NOMO-1 treated with DMSO at 0.1 percent for 48 hours (cell line): ENCODE measurements at regions not wholly inside any gene's neighbourhood (a gene's known extent, or its start where the extent isn't known, plus 50 kb on each side); places are given as distances from the start of the nearest gene placed in this dataset.

ENCODE experiments used
- DNase-seq: peaks from one replicate; lab custom pipeline; 2025; ENCODE audit not compliant: unreplicated experiment; lab: John Stamatoyannopoulos, UW

DNA sequence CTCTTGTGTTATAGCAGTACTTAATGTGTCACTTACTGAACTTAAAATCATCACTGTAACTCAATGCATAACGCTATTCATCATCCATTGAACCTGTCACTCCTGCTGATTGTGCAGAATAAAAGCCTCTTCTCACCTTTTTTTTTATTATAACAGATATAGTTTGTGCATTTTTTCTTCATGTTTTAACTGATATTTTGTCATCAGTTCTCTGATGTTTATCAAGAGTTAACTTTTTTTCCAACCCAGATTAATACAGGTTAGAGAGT, 100.4 kb downstream of the SLIT2 start:
- DNase-seq = no peak

DNA sequence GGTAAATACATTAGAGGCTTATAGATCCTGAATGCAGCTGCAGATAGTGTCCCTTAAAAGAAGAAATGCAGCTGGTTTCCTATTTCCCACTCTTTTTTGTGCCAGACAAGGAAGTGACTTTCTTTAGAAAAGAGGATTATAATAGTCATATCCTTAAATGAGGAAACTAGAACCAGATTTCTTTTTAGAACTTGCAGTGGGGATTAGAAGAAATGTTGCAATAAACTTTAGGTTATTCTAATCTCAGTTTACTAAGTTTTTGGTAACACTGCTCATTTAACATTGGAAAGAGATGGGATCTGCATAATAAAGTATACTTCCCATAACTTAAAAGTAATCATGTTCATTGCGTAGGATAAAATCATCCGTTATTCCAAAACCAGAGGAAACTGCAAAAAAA, 101.9 kb downstream of the SLIT2 start:
- no peak for DNase-seq

DNA sequence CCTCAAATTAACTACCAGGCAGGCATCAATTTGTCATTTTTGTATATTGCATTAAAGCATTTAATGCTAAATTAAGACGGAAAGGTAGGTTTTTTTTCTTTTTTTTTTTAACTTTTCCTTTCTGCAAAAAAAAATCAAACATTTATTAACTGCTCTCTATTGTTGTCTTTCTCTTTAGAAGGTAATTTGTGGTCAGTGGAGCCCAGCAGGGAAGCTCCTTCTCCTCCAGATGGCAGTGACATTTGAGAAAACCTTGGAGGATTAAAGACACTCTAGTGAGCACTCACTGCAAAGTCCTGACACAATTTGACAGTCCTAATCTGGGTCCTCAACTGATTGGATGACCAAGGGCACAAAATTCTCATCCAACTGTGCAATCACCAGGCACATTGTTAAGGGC, 102.4 kb downstream of the SLIT2 start:
- no peak for DNase-seq

DNA sequence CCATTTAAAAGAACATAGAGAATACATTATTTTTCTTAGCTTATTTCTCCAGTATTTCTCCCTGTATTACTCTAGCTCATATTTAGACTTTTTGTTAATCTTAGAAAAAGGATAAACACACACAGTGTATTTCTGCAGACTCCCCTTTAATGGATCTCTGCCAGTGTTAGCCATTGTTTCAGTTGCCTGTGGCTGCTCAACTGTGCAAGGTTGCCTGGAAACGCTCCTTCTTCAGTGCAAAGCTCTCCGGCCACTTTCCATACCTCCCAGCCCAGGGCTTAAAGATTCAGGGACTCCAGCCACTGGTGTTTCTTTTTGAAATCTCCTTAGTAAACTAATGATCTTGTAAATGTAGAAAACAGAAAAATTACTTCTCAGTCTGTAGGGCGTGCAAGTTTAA, 104.9 kb downstream of the SLIT2 start:
- no peak for DNase-seq

DNA sequence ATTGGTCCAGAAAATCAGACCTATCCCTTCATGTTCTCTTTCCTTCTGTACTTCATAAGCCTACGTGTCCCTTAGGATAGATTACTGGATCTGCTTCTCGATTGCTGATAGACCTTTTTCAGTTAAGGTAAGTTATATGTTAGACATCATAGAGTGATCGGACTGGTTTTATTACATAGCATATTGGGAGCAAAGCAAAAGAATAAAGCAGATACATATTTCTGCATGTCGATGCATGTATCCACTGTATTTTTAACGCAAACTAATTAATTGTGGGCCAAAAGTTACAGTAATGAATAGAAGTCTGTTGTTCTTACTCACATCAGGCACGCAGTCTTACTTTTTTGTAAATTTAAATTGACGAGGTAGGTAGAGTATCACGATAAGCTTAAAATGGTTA, 106.4 kb downstream of the SLIT2 start:
- DNase-seq = no peak

DNA sequence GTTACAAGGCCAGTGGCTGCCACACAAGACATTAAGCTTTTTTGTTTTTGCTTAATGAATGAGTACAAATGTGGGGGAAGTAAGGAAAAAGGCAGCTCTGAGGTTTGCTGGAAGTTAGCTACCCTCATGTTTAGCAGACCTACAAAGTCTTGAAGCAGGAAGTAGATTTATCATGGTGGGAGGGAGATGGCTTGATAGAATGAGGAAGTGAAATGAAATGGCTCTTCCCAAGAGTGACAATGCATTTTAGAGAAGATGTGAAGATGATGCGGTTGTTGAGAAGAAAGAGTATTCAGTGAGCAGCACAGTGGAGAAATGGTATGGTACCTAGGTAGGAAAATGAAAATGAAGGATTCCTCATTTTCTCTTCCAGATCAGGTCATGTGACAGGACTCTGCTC, 108.0 kb downstream of the SLIT2 start:
- peak; percentile 57 for DNase-seq

DNA sequence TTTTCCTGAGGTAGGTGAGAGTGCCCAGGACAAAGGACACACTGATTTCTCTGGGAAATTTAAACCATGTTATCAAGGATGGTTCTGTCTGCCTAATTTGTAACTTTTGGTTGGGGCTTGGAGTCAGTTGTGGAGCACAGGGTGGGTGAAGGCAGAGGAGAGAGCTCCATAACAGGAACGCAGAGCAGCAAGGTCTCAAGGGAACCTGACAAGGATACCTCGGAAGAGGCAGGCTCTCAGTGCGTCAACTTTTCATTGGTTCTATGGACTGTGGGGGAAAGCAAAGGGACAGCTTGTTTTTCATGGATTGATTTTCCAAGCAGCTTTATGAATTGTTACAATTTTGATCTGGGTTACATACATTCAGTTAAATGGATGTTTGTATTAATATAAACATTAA, 110.4 kb downstream of the SLIT2 start:
- no peak for DNase-seq

DNA sequence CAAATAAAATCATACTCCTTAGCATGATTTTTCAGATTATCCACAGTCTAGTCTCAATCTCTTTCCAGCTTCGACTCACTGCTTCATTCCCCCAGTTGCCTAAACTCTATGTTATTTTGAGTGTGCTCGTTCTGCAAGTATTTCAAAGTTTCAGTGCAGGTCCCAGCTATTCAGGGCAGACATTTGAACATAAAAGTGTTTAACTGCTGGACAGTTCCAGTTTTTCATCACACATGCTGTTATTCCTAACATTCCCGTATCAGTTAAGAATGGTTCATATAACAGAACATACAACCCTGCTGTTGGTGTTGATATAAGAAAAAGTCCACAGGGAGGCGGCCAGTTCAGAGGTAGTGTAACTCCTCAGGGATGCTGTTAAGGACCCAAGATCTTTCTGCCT, 113.3 kb downstream of the SLIT2 start:
- DNase-seq = no peak

DNA sequence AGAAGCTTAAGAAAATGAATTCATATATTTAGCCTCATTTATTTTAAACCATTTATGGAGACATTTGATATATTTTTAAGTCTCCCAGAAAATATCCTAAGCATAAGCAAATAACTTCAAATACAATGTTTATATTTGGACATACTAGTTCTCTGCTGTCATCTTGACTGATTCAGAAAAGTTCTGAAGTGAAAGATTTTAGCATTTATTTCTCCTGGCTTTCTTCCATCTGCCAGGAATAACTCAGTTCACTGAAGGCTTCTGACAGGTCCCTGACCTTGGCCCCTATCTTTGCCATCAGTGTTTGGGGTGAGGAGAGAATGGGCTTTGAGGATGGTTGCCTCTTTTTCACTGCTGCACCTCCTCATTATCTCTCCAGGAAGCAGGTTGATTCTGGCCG, 115.7 kb downstream of the SLIT2 start:
- DNase-seq = no peak

DNA sequence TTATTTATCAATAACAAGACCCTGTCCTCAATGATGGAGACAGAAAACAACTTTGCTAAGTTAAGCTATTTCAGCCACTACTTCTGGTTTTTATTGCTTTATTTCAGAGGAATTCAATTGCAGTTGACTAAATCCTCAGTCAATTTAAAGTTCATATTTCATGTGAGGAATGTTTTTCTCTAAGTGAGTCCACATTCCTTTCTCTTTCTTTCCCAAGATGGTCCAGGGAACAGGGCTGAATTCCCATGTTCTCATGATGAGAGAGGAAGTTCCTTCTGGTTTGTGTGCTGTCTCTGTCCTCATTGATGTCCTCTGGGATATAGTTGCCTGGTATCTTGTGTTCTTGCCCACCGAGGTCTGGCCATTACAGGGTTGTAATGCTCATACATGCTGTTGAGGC, 117.2 kb downstream of the SLIT2 start:
- no peak for DNase-seq

DNA sequence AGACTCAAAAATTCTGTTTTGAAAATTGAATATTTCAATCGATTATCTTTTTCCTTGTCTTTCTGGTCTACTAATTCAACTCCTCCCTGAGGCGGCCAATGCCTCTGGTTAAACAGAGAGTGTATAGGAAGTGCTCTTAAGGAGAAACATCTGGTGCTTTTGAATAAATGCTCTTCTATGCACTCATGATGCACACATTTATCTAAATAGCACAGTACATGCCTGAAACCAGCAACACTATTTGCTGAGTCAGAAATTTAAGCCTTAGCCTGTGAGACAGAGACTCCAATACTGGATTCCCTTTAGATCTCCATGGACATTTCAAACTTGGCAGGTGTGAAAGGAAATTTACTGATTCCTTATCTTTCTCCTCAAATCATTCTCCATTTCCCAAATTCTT, 118.6 kb downstream of the SLIT2 start:
- no peak for DNase-seq

DNA sequence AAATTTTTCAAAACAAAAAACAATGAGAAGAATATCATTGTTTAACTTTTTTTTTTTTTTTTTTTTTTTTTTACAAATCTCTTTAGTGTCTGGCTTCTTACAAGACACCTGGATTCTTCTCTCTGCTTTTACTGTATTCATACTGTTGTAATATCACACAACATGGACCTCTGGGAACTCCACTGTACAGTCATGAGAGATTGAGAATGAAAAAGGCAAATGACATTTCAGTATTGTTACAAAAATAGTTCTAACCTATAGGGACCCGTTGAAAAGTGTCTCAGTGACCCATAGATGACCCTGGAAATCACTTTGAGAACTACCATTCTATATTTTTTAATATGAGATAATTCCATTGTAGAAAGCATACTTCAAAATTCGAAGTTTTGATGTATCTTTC, 124.4 kb downstream of the SLIT2 start:
- no peak for DNase-seq

DNA sequence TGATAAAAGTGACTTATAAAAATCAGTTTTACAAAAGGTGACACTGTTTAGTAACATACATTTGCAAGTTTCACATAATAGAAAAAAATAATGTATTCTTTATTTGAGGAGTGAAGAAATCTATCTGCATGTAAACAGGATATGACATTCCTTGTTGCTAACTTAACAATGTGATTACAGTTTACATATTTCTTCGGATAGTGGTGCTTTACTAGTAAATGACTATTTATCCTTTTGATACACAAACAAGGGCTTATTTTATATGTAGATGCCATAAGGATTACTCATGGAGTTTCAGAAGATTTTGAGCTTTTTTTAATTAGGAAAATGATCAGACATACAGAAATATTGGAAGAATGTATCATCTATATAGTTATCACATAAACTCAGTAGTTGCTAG, 126.5 kb downstream of the SLIT2 start:
- DNase-seq = no peak

DNA sequence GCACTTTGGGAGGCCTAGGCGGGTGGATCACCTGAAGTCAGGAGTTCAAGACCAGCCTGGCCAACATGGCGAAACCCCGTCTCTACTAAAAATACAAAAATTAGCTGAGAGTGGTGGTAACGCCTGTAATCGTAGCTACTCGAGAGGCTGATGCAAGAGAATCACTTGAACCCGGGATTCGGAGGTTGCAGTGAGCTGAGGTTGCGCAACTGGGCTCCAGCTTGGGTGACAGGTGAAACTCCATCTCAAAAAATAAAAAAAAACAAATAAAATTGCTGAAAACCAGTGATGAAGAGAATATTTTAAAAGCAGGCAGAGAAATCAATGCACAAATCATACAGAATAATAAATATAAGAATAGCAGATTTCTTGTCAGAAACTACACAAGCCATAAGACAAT, 129.3 kb downstream of the SLIT2 start:
- DNase-seq = no peak

DNA sequence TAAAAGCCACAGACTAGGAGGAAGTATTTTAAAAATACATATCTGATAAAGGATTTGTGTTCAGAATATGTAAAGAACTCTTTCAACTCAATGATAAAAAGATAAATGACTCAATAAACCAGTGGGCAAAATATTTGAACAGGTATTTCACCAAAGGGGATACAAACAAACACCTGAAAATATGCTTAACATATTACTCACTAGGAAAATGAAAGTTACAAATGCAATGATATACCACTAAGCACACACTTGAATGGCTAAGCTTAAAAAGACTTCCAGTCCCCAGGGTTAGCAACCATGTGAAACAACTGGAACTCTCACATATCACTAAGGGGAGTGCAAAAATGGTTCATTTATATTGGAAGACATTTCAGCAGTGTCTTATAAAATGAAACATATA, 131.6 kb downstream of the SLIT2 start:
- no peak for DNase-seq

DNA sequence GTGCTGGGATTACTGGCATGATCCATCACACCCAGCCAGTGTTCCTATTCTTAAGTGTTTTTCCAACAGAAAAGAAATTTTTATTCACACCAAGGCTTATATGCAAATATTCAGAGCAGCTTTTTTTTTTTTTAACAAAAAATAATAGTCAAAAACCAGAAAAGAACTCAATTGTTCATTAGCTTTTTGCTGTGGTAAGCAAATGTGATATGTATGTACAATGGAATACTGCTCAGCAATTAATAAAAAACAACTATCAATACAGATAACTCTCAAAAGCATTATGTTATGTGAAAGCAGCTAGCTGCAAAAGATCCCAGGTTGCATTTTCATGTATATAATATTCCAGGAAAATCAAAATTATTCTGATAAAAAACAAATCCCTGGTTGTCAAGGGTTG, 132.3 kb downstream of the SLIT2 start:
- DNase-seq = no peak

DNA sequence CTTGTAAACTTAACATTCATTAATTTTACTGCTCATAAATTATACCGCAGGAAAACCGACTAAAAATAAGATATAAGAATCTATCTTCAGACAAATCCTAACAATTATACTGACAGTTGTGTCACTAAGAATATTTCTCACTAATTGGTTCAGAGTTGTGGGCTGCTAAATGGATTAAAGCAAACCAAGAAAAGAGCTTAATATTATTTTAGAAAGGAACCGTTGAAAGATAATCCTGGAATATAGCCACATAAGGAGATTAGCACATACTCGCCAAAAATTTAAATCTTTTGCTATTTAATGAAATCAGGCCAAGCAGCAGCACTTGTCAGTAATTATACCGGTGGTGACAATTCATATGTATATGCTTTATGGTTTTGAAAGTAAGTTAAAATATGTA, 132.8 kb downstream of the SLIT2 start:
- DNase-seq = no peak

DNA sequence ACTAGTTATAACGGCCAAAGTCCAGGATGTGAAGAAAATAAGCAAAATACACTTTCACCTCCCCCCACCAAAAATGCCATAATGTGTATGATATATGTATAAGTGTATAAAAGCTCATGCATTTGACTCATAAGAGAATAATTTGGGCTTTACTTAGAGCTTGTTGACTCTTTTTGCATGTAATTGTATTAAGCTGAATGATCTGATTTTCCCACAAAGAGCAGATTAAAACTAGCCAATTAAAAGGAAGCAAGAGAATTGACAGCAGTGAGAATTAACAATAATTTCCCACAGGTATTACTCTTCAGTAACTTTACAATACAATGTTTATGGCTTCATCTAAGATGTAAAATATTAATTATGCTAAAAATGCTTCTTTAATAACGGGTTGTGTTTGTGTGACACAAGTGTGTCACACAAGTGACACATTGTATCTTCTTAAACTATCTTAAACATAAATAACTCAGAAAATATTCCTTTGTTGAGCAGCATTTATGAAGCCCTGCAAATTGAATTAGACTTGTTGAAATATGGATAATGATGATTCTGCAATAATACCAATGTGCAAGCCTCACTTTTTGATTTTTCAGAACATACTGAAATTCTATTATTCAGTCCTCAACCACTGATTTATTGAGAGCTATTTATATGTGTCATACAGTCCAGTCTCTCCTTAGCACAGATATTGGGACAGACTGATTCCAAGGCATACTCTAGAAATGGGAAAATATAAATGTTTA, 134.5 kb downstream of the SLIT2 start:
- DNase-seq = no peak

DNA sequence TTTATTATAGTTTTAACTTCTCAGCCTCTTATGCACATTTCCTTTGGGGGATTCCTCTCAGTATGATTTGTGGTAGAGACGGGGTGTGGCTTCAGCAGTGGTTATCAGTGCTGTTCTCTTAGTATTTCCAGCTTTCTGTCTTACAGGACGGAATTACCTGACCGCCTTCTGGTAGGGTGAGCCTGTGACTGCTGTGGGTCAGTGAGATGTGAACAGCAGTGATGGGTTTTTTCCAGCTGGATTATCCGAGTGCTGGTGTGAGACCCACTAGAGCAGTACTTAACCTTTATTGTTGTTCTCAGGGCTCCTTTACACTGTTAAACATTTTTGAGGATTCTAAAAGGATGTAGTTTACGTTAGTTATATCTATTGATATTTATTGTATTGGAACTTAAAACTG, 135.2 kb downstream of the SLIT2 start:
- no peak for DNase-seq

DNA sequence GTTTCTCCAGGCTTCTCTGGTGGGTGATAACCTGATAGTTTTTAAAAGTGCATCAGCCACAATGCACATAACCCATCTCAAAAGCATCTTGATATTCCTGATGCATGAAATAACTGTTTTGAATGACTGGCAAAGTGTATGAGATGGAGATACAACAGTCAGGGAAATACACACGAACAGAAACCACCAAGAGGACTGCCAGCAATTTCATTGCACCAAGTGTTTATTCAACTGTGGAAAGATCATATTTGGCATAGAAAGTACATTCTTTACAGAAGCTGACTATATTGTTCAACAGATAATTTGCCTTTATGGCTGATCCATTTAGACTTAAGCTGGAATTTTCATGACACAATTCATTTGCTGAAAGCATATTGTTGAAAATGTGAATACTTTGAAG, 139.5 kb downstream of the SLIT2 start:
- no peak for DNase-seq

DNA sequence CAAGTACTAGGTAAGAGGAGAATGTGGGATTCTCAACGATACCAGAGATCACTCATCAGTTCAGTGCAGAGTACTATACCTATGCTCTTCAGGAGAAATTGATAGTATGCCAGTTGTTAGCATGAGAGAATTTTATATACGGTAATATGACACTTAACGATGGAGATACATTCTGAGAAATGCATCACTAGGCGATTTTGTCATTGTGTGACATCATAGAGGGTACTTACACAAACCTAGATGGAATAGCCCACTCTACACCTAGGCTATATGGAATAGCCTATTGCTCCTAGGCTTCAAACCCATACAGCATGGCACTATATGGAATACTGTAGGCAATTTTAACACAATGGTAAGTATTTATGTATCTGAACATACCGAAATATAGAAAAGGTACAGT, 140.2 kb downstream of the SLIT2 start:
- no peak for DNase-seq

DNA sequence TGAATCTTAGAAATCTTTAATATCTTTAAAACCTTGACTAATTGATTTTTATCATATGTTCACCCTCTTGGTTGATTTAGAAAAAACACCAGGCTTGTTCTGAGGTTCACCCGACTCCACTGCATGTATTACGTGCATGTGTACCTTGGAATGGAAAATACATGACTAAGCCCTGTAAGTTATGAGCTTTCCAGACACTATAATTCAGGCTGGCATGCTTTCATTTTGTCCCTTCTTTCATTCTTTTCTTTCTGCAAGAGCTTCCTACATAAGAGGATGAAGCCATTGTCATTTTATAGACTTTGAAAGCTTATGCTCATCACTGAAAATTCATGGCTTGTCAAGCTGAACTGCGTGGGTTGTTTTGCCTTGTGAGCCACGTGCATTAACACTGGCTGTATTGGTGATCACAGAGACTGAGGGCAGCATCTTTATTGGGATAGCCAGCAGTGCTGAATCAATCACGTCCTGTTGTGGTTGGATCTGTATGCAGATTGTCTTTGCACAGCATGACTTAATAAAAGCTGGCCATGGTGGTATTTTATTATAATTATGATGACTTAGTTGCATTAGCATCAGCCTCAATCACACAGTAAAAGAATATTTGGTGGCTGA, 141.9 kb downstream of the SLIT2 start:
- DNase-seq = no peak

DNA sequence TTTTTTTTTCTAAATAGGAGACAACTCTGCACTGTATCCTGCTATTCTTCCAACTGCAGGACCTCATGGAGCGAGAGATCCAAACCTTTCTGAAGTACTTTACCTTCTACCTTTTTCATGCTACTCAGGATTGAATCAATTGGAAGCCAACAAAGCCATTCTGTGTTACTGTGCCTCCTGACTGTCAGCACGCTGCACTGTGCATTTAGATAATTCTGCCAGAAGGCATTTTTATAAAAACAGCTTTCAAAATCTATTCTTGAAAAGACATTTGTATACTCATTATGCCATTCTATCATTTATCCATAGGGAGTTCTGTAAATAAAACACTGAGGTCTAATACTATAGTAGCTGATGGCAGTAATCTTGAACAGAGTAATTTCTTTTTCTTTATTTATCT, 142.8 kb downstream of the SLIT2 start:
- no peak for DNase-seq
